DMS153 treated with DMSO at 0.1 percent for 48 hours (cell line): ENCODE measurements at regions not wholly inside any gene's neighbourhood (a gene's known extent, or its start where the extent isn't known, plus 50 kb on each side); places are given as distances from the start of the nearest gene placed in this dataset.

Source experiments
- DNase-seq: peaks from one replicate; lab custom pipeline; 2025; ENCODE audit not compliant: unreplicated experiment; lab: John Stamatoyannopoulos, UW

DNA sequence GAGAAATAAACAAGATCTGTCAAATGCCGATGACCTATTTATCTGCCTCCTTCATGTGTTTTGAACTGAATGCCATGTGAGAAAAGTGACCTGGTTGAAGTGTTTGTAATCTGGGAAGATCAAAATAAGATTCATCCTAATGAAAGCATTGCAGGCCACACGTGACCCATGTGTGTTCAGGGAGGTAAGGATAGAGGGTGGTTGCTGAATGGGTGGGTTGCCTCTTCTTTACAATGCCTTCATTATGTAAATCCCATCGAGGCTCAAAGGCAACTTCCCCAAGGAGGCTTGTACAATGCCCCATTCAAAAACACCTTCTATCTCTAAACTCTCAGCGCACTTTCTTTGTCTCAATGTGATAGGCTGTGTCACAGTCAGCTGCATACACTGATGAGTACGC is 273.1 kb downstream of the LRATD1 start:
- no peak for DNase-seq

DNA sequence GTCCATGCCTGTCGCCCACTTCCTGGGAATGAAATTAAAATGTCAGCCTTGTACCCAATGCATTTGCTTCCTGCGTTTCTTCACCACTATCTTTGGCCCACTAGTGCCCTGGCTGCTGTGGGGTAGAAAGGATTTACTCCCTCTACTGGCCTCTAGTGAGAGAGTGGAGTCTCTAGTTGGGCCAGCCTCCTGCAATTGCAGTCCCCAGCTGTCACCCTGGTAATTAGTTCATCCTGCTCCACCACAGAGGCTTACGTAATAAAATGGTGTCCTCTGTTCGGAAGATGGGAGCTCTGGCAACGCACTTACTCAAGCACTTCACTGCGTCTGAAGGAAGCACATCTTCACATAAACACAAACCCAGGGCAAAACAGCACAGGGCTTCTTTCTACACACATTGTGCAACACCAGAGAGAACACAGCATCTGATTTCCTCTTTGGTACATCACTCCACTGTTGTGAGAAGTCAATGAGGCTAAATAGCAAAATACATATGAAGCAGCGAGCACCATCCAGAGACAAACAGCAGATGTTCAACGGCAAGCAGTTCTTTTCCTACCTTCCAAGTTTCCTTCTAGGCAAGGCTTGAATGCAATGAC is 274.6 kb downstream of the LRATD1 start:
- no peak for DNase-seq

- no peak for DNase-seq
Measured at GRCh38 chr2:14909795-14910194, 277.3 kb downstream of the LRATD1 start.

DNA sequence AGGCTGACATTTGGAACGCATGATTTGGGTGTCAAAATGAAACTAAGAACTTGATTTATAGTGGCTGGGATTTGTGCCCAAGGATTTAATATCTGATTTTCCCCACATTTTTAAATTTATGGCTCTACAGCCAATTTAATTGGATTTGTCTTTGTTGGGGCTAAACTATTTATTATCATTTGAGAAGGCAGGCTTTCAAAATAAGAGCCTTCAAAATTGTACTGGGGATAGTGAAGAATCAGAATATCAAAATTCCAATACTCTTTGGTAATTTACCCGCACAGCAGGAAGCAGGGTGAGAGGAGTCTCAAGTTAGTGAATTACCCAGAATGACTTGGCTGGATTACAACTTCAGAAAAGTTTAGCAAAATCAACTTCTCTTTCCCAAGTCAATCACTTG is 278.1 kb downstream of the LRATD1 start:
- DNase-seq, result no peak

- no peak for DNase-seq
Measured at GRCh38 chr2:14915983-14916382, 283.5 kb downstream of the LRATD1 start.

- no peak for DNase-seq
Measured at GRCh38 chr2:14923820-14924580, 291.5 kb downstream of the LRATD1 start.

DNA sequence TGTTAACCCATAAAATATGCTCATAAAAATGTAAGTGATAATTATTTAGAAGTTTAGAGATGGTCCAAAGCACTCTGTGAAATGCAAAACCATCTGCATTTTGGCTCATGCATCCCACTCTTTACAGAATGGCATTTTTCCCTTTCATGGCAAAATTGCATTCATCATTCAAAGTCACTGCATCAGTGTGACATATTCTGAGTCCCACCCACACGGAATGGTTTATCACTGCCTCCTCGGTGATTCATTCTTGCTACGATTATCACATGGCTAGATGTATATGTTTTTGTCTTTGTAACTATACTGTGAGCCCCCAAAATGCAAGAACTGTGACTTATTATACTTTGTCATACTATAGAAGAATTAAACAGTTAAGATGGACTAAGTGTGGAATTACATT is 293.0 kb downstream of the LRATD1 start:
- no peak for DNase-seq

DNA sequence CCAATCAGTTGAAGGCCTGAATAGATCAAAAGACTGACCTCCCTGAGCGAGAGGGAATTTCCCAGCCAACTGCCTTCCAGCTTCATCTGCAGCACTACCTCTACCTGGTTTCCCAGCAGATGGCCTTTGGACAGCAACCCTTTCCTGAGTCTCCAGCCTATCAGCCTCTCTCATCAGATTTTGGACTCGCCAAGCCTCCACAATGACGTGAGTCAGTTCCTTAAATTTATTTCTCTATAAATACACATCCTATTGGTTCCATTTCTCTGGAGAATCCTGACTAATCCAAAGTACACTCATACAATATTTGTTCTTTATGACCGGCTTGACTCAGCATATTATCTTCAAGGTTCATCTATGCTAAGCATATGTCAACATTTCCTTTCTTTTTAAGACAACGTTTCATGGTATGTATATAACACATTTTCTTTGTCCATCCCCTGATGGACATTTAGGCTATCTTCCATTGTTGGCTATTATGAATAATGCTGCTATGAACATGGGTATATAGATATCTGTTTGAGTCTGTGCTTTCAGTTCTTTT is 294.6 kb downstream of the LRATD1 start:
- no peak for DNase-seq

- DNase-seq, result no peak
Measured at GRCh38 chr2:14928056-14928455, 295.5 kb downstream of the LRATD1 start.

DNA sequence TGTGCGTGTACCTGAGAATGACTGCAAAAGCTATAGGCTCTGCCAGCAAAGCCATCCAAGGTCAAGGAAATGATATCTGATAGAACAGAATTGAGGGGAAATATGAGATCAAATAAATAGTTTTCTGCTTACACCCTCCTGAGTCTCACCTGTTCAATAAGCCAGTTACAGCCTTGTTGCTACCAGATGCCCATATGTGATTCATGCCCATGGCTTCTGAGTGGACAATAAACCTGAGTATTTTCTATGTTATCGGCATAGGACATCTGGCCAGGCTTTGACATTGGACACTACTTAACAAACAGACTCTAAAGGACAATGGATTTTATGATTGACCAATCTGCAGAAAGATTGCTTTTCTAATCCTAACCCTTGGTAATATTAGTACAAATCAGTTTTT is 297.9 kb downstream of the LRATD1 start:
- no peak for DNase-seq

DNA sequence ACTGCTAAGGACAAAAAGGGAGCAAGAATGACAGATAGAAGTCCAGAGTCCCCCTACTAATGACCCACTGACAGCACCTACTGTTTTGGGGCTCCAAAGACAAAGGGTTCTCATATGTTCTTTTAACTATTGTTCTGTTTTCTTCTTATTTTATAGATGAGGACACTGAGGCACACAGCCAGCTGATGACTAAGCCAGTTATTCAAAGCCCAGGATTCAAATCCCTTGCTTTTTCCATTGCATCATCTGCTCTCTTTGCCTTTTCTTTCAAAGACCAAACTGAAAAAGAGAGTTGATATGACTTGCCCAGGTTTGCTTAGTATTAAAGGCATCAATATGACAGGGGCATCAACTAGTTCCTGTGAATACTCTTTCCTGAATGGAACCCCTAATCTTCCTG is 299.8 kb downstream of the LRATD1 start:
- DNase-seq, result no peak

DNA sequence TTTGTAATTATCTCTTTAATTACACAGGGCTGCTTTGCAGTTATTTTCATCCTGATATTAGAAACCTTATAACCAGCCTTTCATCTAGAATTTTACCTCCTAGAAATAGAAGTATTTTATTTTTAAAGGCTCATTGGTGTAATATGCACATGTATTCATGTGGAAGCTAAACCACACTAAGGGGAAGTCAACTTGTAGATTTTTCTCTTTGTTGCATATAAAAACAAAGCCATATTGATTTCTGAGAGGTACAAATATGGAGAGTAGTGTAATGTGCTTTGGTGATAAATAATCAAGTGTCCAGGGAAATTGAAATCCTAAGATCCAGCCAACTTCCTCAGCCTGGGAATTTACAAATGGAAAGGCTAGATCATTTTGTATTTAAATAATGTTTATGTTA is 301.2 kb downstream of the LRATD1 start:
- no peak for DNase-seq

- DNase-seq, result no peak
Measured at GRCh38 chr2:14936426-14936825, 303.9 kb downstream of the LRATD1 start.

GRCh38 chr2:14937336-14937735 is 304.8 kb downstream of the LRATD1 start:
- no peak for DNase-seq

- DNase-seq, result no peak
Measured at GRCh38 chr2:14941151-14941631, 308.7 kb downstream of the LRATD1 start.

GRCh38 chr2:14942987-14943386 is 310.5 kb downstream of the LRATD1 start:
- no peak for DNase-seq

GRCh38 chr2:14944562-14945346 is 312.2 kb downstream of the LRATD1 start:
- no peak for DNase-seq

DNA sequence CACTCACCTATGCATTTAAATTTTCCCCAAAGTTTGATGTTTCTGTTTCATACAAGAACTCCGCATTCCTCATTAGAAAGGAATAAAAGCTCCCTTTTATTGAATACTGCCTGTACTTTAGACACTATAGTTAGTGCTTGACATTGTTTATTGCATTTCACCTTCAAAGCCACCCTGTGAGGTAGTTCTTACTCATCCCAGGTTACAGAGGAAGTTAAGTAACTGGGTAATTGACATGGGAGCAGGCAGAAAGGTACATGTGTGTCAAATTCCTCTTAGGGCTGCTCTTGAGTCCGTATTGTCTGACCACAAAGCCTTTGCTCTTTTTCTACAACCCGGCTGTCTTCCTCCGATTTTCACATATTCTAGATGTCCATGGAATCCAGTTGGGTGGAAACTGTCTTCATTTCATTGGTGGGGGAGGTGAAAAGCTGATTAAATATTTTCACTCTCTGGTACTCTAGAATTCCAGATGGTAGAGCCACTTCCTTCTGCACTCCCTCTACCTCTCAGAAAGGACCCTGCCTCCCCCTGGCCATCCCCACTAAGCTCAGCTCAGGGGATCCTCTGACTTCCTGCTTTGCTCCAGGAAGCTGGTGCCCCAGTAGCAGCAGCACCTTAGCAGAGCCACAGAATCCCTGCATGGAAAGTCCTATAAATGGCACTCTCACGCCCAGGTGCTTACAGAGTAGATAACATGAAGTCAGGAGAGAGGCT is 319.2 kb downstream of the LRATD1 start:
- no peak for DNase-seq

GRCh38 chr2:14952400-14952963 is 320.0 kb downstream of the LRATD1 start:
- DNase-seq, result no peak

DNA sequence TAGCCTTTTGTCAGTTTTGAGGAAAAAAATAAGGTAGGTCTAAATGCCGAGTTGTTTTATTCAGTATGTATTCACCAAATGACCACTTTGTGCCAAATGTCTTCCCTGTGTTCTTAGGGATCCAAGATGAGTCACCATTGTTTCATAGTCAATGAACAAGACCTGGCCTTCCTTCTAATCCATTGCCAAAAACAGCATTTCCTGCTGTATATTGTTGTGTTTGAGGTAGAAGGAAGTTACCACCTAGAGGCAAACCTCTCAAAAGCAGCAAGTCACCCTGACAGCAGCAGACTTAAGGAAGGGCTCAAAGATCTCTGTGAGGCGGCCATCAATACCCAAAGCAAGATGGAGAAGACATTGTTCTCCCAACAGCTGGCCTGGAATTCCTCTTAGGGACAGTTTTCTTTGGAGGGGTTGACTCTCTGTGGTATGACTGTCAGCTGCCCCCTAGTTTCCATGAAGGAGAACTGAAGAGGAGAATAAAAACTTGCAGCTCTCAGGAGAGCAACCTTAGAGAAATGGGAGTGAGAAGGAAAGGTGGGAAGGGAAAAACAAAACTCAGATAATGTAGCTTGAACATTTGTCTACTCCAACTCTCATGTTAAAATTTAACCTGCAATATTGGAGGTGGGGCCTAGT is 328.3 kb downstream of the LRATD1 start:
- DNase-seq, result no peak
